Choroid plexus epithelial cell (primary cell): ENCODE measurements at regions not wholly inside any gene's neighbourhood (a gene's known extent, or its start where the extent isn't known, plus 50 kb on each side); places are given as distances from the start of the nearest gene placed in this dataset.
A peak's percentile ranks its signal among the peaks of the same experiment; 100 is the strongest.
"Not testable (repeated sequence)": the region's sequence is repeated elsewhere in the genome, so short reads cannot be mapped to it uniquely, and the experiment has no call there.

ENCODE experiments used
- DNase-seq: peaks from one replicate; pipeline ENCODE4 v3.0.0-alpha.2; 2010; ENCODE audit warnings: low read depth
- H3K4me3 ChIP-seq: 2 replicates; pipeline ENCODE4 v1.5.1; 2011; ENCODE audit warnings: low read depth, mild to moderate bottlenecking, control low read depth, low read length, moderate library complexity
- CTCF ChIP-seq: conservative IDR thresholded peaks from 2 replicates; pipeline ENCODE4 v1.5.1; 2011; ENCODE audit warnings: low read depth, mild to moderate bottlenecking, control low read depth, inconsistent platforms, low read length, moderate library complexity

GRCh38 chr7:65295409-65295808 is 78.2 kb upstream of the ZNF92 start:
- no peak for DNase-seq
- TF ChIP-seq CTCF = no peak
- no peak overlapping the region for H3K4me3 ChIP-seq

- H3K4me3 ChIP-seq, DNase-seq: not testable (repeated sequence)
Measured at GRCh38 chr7:65290340-65290739, 83.3 kb upstream of the ZNF92 start.

- peak; percentile 30 for DNase-seq
- no peak for TF ChIP-seq CTCF
- no peak overlapping the region for H3K4me3 ChIP-seq
Measured at GRCh38 chr7:65287023-65287422, 86.6 kb upstream of the ZNF92 start.

GRCh38 chr7:65285906-65286864 is 87.5 kb upstream of the ZNF92 start:
- H3K4me3 ChIP-seq = no peak overlapping the region
- no peak for DNase-seq
- TF ChIP-seq CTCF = no peak

GRCh38 chr7:65285241-65285640 is 88.4 kb upstream of the ZNF92 start:
- DNase-seq, H3K4me3 ChIP-seq: not testable (repeated sequence)

GRCh38 chr7:65279795-65280194 is 93.9 kb upstream of the ZNF92 start:
- H3K4me3 ChIP-seq = no peak overlapping the region
- DNase-seq = no peak
- no peak for TF ChIP-seq CTCF

GRCh38 chr7:65276822-65277221 is 96.8 kb upstream of the ZNF92 start:
- TF ChIP-seq CTCF = no peak

GRCh38 chr7:65271502-65271901 is 102.2 kb upstream of the ZNF92 start:
- not testable (repeated sequence) for DNase-seq, H3K4me3 ChIP-seq

More at GRCh38 chr7:65276822-65277221, 96.8 kb upstream of the ZNF92 start:
- no peak for DNase-seq
- H3K4me3 ChIP-seq = no peak overlapping the region
